OCI-LY3 (cell line): ENCODE measurements at regions not wholly inside any gene's neighbourhood (a gene's known extent, or its start where the extent isn't known, plus 50 kb on each side); places are given as distances from the start of the nearest gene placed in this dataset.

ENCODE experiments used
- CTCF ChIP-seq: fragments of 200-600, 300-600 bp; sonication (generic); IDR thresholded peaks from 2 replicates; pipeline ENCODE4 v1.5.1; 2014; ENCODE audit warnings: antibody characterized with exemption, low read length, low read depth
- EZH2phosphoT487 ChIP-seq: fragments of 200-600 bp; shearing (Covaris generic); IDR thresholded peaks from 2 replicates; pipeline ENCODE4 v1.6.1; 2018; ENCODE audit warnings: antibody characterized with exemption, mixed run types, low read depth

- TF ChIP-seq EZH2phosphoT487 (no peak), CTCF (no peak)
These were observed 153.7 kb upstream of the GRAMD2B start for GRCh38 chr5:126269511-126269910.
